B cell (primary cell): ENCODE measurements at regions not wholly inside any gene's neighbourhood (a gene's known extent, or its start where the extent isn't known, plus 50 kb on each side); places are given as distances from the start of the nearest gene placed in this dataset.
"Not testable (repeated sequence)": the region's sequence is repeated elsewhere in the genome, so short reads cannot be mapped to it uniquely, and the experiment has no call there.

Source experiments
- ATAC-seq: fragments of 200-7000 bp; cut with Tn5 transposase; one replicate; pipeline ENCODE4 v1.10.0; 2021; ENCODE audit warnings: low read depth, mild to moderate bottlenecking, moderate number of reproducible peaks, moderate library complexity
- CTCF ChIA-PET: fragments of 350-600 bp; sonication (Branson Sonifier 250); formaldehyde crosslinking; loops from one replicate; lab custom pipeline; 2021; ENCODE audit warnings: antibody characterized with exemption, inconsistent platforms; lab: Charles Lee
- POLR2A ChIA-PET: fragments of 350-600 bp; sonication (Branson Sonifier 250); formaldehyde crosslinking; loops from one replicate; lab custom pipeline; 2021; ENCODE audit warnings: antibody characterized with exemption; lab: Charles Lee
- DNase-seq: peaks from one replicate; pipeline ENCODE4 v3.0.0; 2013
- H2AFZ ChIP-seq: 2 replicates; pipeline ENCODE4 v1.6.1; 2012; ENCODE audit warnings: mild to moderate bottlenecking, low read depth, low read length; ENCODE audit not compliant: insufficient read depth, poor library complexity, severe bottlenecking
- H3K27ac ChIP-seq, 2 donors: 1 replicate in 1 of 2; 2 replicates in 1 of 2; pipeline ENCODE4 v1.5.1; 2012 to 2013; ENCODE audit warnings: low read length in 2 of 2, mild to moderate bottlenecking in 2 of 2, moderate library complexity in 1 of 2
- H3K27me3 ChIP-seq, 4 experiments: fragments of 200-600 bp in 1 of 4; sonication (generic) in 1 of 4; replicated peaks in 1 of 4; 1 replicate in 2 of 4; 2 replicates in 2 of 4; pipeline versions ENCODE4 v1.6.1 to v1.7.0; 2013 to 2016; ENCODE audit warnings: low read length in 3 of 4, mild to moderate bottlenecking in 2 of 4, mixed read lengths in 1 of 4, moderate library complexity in 1 of 4; ENCODE audit not compliant: insufficient read depth in 4 of 4, control insufficient read depth in 3 of 4; ENCODE audit errors: control extremely low read depth in 1 of 4
- H3K36me3 ChIP-seq, 2 experiments: replicated peaks in 1 of 2; 1 replicate in 1 of 2; 2 replicates in 1 of 2; pipeline versions ENCODE4 v1.6.1 to v1.7.1; 2013; ENCODE audit warnings: low read length in 1 of 2; ENCODE audit not compliant: insufficient read depth in 2 of 2, control insufficient read depth in 1 of 2; ENCODE audit errors: control extremely low read depth in 1 of 2, extremely low read depth in 1 of 2
- H3K4me1 ChIP-seq, 2 donors: fragments of 200-600 bp in 1 of 2; sonication (generic) in 1 of 2; 1 replicate in 1 of 2; 2 replicates in 1 of 2; pipeline versions ENCODE4 v1.5.1 to v1.6.1; 2013 to 2017; ENCODE audit warnings: low read length in 2 of 2; ENCODE audit not compliant: control insufficient read depth in 2 of 2, insufficient read depth in 2 of 2
- H3K4me2 ChIP-seq: replicated peaks from 2 replicates; pipeline ENCODE3; 2012; ENCODE audit warnings: mild to moderate bottlenecking, low read depth, low read length; ENCODE audit not compliant: poor library complexity, severe bottlenecking
- H3K4me3 ChIP-seq, 5 experiments: fragments of 200-600 bp in 1 of 5; sonication (generic) in 1 of 5; 1 replicate in 3 of 5; 2 replicates in 2 of 5; pipeline versions ENCODE4 v1.5.1 to v1.7.0; 2011 to 2016; ENCODE audit warnings: low read length in 4 of 5, mild to moderate bottlenecking in 4 of 5, low read depth in 2 of 5, control low read depth in 1 of 5, moderate library complexity in 1 of 5; ENCODE audit not compliant: insufficient read depth in 1 of 5; ENCODE audit errors: control extremely low read depth in 1 of 5, extremely low read depth in 1 of 5
- H3K79me2 ChIP-seq: fragments of 200-600 bp; sonication (generic); one replicate; pipeline ENCODE4 v1.6.0; 2016; ENCODE audit warnings: low read length; ENCODE audit not compliant: control insufficient read depth, insufficient read depth
- H3K9ac ChIP-seq: fragments of 200-600 bp; sonication (generic); 2 replicates; pipeline ENCODE4 v1.6.1; 2017; ENCODE audit warnings: mild to moderate bottlenecking, low read length, moderate library complexity
- H3K9me3 ChIP-seq, 3 donors: one replicate each; pipeline versions ENCODE4 v1.6.1 to v1.7.1; 2013; ENCODE audit warnings: low read length in 2 of 3; ENCODE audit not compliant: control insufficient read depth in 2 of 3, insufficient read depth in 1 of 3; ENCODE audit errors: control extremely low read depth in 1 of 3
- H4K20me1 ChIP-seq: 2 replicates; pipeline ENCODE4 v1.6.0; 2012; ENCODE audit warnings: mild to moderate bottlenecking, low read length; ENCODE audit not compliant: insufficient read depth, control insufficient read depth, poor library complexity, severe bottlenecking
- H3K27ac Mint-ChIP-seq: one replicate; pipeline ENCODE4 v1.8.0; 2021; ENCODE audit warnings: mixed read lengths
- H3K27me3 Mint-ChIP-seq: one replicate; pipeline ENCODE4 v1.8.0; 2021; ENCODE audit warnings: mixed read lengths
- H3K4me1 Mint-ChIP-seq: one replicate; pipeline ENCODE4 v1.8.0; 2021; ENCODE audit warnings: mixed read lengths
- H3K4me3 Mint-ChIP-seq: one replicate; pipeline ENCODE4 v1.8.0; 2021; ENCODE audit warnings: mixed read lengths
- H3K9me3 Mint-ChIP-seq: one replicate; pipeline ENCODE4 v1.8.0; 2022; ENCODE audit warnings: mixed read lengths; ENCODE audit not compliant: insufficient read depth
- EZH2 ChIP-seq: IDR thresholded peaks from 2 replicates; pipeline ENCODE4 v1.6.1; 2012; ENCODE audit warnings: borderline replicate concordance, low read depth, mild to moderate bottlenecking, moderate library complexity, low read length; ENCODE audit not compliant: insufficient read depth, poor library complexity, severe bottlenecking
- WGBS: methylation state at CpG from one replicate; pipeline ENCODE4 v1.1.5; 2013; ENCODE audit warnings: missing lambda C conversion rate; ENCODE audit not compliant: insufficient coverage; 5-methylcytosine and 5-hydroxymethylcytosine counted together
- intact Hi-C: fragments of 100-400 bp; cut with micrococcal nuclease; formaldehyde crosslinking; loops from one replicate; pipeline ENCODE4 v1.10.0; 2022
- TF ChIP-seq, protein P1 (sequence below): fragments of 200-600 bp; IDR thresholded peaks from one replicate; pipeline ENCODE4 v1.8.0; 2022; ENCODE audit warnings: antibody characterized with exemption, mild to moderate bottlenecking

DNA sequence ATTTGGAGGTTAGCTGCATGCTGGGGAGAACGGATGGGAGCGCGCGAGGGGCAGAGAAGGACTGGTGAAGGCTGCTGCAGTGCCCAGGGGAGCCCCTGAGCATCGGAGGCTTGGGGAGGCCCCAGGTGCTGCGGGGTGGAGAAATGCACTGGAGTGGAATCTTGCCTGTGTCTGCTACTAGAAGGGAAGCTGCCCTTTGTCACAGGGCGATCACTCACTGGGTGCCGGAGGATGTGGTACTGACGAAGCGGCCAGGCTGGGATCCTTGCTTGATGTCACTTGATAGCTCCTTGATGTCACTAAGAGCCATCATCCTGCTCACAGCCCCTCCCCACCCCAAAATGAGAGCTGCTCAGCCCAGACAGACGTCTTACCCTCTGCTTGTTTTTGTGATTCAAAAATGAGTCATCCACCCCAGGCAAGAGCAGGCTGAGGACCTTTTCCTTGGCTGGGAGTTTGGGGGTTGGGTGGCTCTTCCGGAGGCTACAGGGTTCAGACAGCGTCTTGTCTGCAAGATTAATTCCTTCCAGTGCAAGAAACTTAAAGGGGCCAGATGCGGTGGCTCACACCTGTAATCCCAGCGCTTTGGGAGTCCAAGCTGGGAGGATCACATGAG, 62.6 kb upstream of the PMEPA1 start:
- Mint-ChIP-seq H3K4me3 (no peak overlapping the region), H3K4me1 (no peaks in the 10 kb centered on the region), H3K27ac (no peak overlapping the region), H3K27me3 (peaks cover 23% of the 10 kb centered on the region), H3K9me3 (no peaks in the 10 kb centered on the region)
- no peak for TF ChIP-seq EZH2
- peaks cover 0 to 2% (median 0%) of the 10 kb centered on the region in 4 experiments for H3K27me3 ChIP-seq
- H3K27ac ChIP-seq: no peak overlapping the region
- POLR2A ChIA-PET: no interaction called here
- no peak overlapping the region for H3K4me3 ChIP-seq
- CTCF ChIA-PET: no interaction called here
- intact Hi-C loops: no loop called here
- H2AFZ ChIP-seq: no peak overlapping the region
- no peak overlapping the region for H3K4me2 ChIP-seq
- WGBS: 89% methylated on average over 14 of the region's 15 CpGs
- DNase-seq: no peak
- H3K36me3 ChIP-seq: no peaks in the 10 kb centered on the region
- H4K20me1 ChIP-seq: no peaks in the 10 kb centered on the region
- ATAC-seq: peak; percentile 21
- no peaks in the 10 kb centered on the region for H3K9me3 ChIP-seq
- H3K9ac ChIP-seq: no peak overlapping the region
- H3K79me2 ChIP-seq: no peaks in the 10 kb centered on the region
- H3K4me1 ChIP-seq: no peaks in the 10 kb centered on the region

DNA sequence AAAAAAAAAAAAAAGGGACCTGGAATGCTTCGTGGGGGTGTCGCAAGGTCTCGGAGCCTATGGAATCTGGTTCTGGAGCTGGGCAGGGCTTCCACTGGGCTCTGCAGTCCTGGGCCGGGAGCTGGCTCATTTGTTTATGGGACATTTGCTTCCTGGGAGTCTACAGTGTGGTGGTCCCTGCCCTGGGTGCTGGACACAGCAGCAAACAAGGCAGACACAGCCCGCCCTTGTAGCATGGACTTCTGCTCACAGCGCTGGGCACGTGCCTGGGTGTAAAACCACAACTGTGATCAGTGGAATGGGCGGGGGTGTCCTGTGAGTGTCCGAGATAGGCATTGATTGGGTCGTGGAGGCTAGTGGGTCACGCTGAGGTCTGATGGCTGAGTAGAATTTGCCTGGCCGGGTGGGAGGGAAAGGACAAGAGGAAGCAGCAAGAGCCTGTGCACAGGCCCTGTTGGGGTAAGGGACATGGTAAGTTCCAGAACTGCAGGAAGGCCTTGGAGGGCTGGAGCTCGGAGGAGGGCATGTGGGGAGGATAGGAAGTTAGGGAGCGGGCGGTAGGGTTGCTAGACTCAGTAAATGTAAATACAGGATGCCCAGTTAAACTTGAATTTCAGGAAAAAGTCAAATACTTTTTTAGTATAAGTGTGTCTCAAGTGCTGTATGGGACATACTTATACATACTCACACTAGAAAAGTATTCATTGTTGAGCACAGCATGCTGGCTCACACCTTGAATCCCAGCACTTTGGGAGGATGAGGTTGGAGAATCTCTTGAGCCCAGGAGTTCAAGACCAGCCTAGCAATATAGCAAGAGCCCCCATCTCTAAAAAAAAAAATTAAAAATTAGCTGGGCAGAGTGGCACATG, 61.3 kb upstream of the PMEPA1 start:
- Mint-ChIP-seq H3K27ac (no peak overlapping the region), H3K9me3 (no peaks in the 10 kb centered on the region), H3K4me3 (no peak overlapping the region), H3K4me1 (no peaks in the 10 kb centered on the region), H3K27me3 (peaks cover 27% of the 10 kb centered on the region)
- H4K20me1 ChIP-seq: no peaks in the 10 kb centered on the region
- H3K27ac ChIP-seq: no peak overlapping the region
- no peak overlapping the region for H3K4me3 ChIP-seq
- ATAC-seq: no peak
- ChIA-PET CTCF (no interaction called here), POLR2A (no interaction called here)
- peaks cover 0 to 2% (median 0%) of the 10 kb centered on the region in 4 experiments for H3K27me3 ChIP-seq
- H3K79me2 ChIP-seq: no peaks in the 10 kb centered on the region
- no peak overlapping the region for H3K4me2 ChIP-seq
- intact Hi-C loops: no loop called here
- no peak overlapping the region for H2AFZ ChIP-seq
- H3K9me3 ChIP-seq: no peaks in the 10 kb centered on the region
- TF ChIP-seq, protein P1, sequence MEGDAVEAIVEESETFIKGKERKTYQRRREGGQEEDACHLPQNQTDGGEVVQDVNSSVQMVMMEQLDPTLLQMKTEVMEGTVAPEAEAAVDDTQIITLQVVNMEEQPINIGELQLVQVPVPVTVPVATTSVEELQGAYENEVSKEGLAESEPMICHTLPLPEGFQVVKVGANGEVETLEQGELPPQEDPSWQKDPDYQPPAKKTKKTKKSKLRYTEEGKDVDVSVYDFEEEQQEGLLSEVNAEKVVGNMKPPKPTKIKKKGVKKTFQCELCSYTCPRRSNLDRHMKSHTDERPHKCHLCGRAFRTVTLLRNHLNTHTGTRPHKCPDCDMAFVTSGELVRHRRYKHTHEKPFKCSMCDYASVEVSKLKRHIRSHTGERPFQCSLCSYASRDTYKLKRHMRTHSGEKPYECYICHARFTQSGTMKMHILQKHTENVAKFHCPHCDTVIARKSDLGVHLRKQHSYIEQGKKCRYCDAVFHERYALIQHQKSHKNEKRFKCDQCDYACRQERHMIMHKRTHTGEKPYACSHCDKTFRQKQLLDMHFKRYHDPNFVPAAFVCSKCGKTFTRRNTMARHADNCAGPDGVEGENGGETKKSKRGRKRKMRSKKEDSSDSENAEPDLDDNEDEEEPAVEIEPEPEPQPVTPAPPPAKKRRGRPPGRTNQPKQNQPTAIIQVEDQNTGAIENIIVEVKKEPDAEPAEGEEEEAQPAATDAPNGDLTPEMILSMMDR: no peak
- TF ChIP-seq EZH2: no peak
- no peak for DNase-seq
- H3K4me1 ChIP-seq: no peaks in the 10 kb centered on the region
- no peaks in the 10 kb centered on the region for H3K36me3 ChIP-seq
- WGBS: 92% methylated on average over 15 of the region's 15 CpGs
- no peak overlapping the region for H3K9ac ChIP-seq

DNA sequence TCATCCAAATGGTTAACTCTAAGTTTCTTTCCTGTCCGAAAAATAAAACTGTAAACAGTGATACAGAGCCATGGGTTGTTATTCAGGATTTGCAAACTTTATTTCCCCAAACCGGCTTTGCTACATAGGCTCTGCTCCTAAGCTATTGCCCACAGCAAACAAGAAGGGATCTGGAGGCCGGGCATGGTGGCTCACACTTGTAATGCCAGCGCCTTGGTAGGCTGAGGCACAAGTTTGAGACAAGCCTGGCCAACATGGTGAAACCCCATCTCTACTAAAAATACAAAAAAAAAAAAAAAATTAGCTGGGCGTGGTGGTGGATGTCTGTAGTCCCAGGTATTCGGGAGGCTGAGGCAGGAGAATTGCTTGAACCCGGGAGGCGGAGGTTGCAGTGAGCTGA, 60.6 kb upstream of the PMEPA1 start:
- CTCF ChIA-PET, H3K36me3 ChIP-seq, intact Hi-C loops, H3K9ac ChIP-seq, H3K27me3 ChIP-seq, H3K4me3 ChIP-seq, ATAC-seq, H3K4me2 ChIP-seq, H2AFZ ChIP-seq, POLR2A ChIA-PET, DNase-seq, H3K9me3 Mint-ChIP-seq, H3K4me1 ChIP-seq, H3K79me2 ChIP-seq, H3K4me1 Mint-ChIP-seq, H3K9me3 ChIP-seq, H4K20me1 ChIP-seq, H3K4me3 Mint-ChIP-seq, H3K27ac Mint-ChIP-seq, H3K27ac ChIP-seq: not testable (repeated sequence)
- 97% methylated on average over 5 of the region's 8 CpGs for WGBS
- peaks cover 26% of the 10 kb centered on the region for H3K27me3 Mint-ChIP-seq
